ENCODE measurements at regions not wholly inside any gene's neighbourhood (a gene's known extent, or its start where the extent isn't known, plus 50 kb on each side); places are given as distances from the start of the nearest gene placed in this dataset.

DNA sequence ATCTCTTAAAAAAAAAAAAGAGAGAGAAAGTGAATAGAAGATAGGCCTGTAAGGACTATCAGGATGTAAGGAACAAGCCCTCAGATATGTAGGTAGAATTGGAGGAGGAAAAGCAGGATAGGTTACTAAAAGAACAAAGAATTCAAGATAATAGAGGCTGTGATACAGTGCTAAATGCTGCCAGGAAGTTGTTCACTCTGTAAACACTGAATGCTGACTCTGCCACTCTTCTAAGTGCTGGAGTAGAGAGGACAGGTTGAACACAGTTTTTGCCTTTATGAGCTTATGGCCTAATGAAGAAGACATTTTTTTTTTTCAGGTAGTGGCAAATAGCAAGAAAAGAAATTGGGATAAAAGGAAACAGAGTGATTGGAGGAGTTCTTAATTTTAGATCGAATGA lies 90.6 kb upstream of the ZNF678 start:
- TF ChIP-seq EZH2 (IDR thresholded peaks at IDR 0.05; ENCODE audit: insufficient read depth, poor library complexity, severe bottlenecking) (no peak), EZH2phosphoT487 (IDR thresholded peaks at IDR 0.05; ENCODE audit: insufficient read depth, low read depth) (no peak)
